HepG2 (cell line): ENCODE measurements at regions not wholly inside any gene's neighbourhood (a gene's known extent, or its start where the extent isn't known, plus 50 kb on each side); places are given as distances from the start of the nearest gene placed in this dataset.

Experiments
- ATAD3A ChIP-seq: sonication (generic); formaldehyde crosslinking; IDR thresholded peaks from 2 replicates; pipeline ENCODE4 v1.4.0; 2020; ENCODE audit warnings: missing genetic modification reagents
- CHD4 ChIP-seq: fragments of 200-600 bp; sonication (generic); IDR thresholded peaks from 2 replicates; pipeline ENCODE4 v1.7.0; 2017; ENCODE audit warnings: mild to moderate bottlenecking, low read length, borderline replicate concordance
- E2F5 ChIP-seq: sonication (generic); formaldehyde crosslinking; conservative IDR thresholded peaks from 2 replicates; pipeline ENCODE4 v1.4.0; 2020; ENCODE audit warnings: missing genetic modification reagents
- HNF4G ChIP-seq, 2 experiments: sonication (generic) in 1 of 2; formaldehyde crosslinking in 1 of 2; IDR thresholded peaks; 2 replicates each; pipeline versions ENCODE4 v1.4.0 to v1.6.1; 2011 to 2020; ENCODE audit warnings: borderline replicate concordance in 2 of 2, low read depth in 2 of 2, mild to moderate bottlenecking in 2 of 2, low read length in 1 of 2, missing genetic modification reagents in 1 of 2, moderate library complexity in 1 of 2
- SP2 ChIP-seq: sonication (generic); formaldehyde crosslinking; IDR thresholded peaks from 2 replicates; pipeline ENCODE4 v1.5.1; 2020; ENCODE audit warnings: mild to moderate bottlenecking, missing genetic modification reagents
- TP53 ChIP-seq: sonication (generic); formaldehyde crosslinking; conservative IDR thresholded peaks from 2 replicates; pipeline ENCODE4 v1.4.0; 2020; ENCODE audit warnings: missing genetic modification reagents
- ZNF232 ChIP-seq: sonication (generic); formaldehyde crosslinking; IDR thresholded peaks from 2 replicates; pipeline ENCODE4 v1.4.0; 2020; ENCODE audit warnings: missing genetic modification reagents, borderline replicate concordance

GRCh38 chr5:40029711-40030495, 605.1 kb upstream of the DAB2 start:
- TF ChIP-seq E2F5 (CRISPR knock-in tag) (no peak), ZNF232 (no peak), TP53 (CRISPR knock-in tag) (no peak), HNF4G (IDR thresholded peaks at IDR 0.05; ENCODE audit: borderline replicate concordance, low read depth, low read length) (no peak), HNF4G (CRISPR knock-in tag; IDR thresholded peaks at IDR 0.05; ENCODE audit: borderline replicate concordance, low read depth) (no peak), CHD4 (no peak), SP2 (CRISPR knock-in tag) (no peak), ATAD3A (CRISPR knock-in tag) (no peak)
